Superior temporal gyrus (tissue), 1 donor: ENCODE measurements at regions not wholly inside any gene's neighbourhood (a gene's known extent, or its start where the extent isn't known, plus 50 kb on each side); places are given as distances from the start of the nearest gene placed in this dataset.
"Not testable (repeated sequence)": the region's sequence is repeated elsewhere in the genome, so short reads cannot be mapped to it uniquely, and the experiment has no call there.

ENCODE experiments used
- DNase-seq: peaks from one replicate; pipeline ENCODE4 v3.0.0-alpha.2; 2016; ENCODE audit errors: extremely low spot score

- DNase-seq, result no peak
Measured at GRCh38 chr3:139238281-139239030, 105.4 kb upstream of the MRPS22 start.

- no peak for DNase-seq
Measured at GRCh38 chr3:139239550-139239949, 104.3 kb upstream of the MRPS22 start.

- DNase-seq, result no peak
Measured at GRCh38 chr3:139241783-139242182, 102.0 kb upstream of the MRPS22 start.

GRCh38 chr3:139243710-139244109 lies 100.1 kb upstream of the MRPS22 start:
- no peak for DNase-seq

GRCh38 chr3:139248593-139249255 lies 95.1 kb upstream of the MRPS22 start:
- no peak for DNase-seq

- no peak for DNase-seq
Measured at GRCh38 chr3:139251529-139251928, 92.3 kb upstream of the MRPS22 start.

- DNase-seq, result no peak
Measured at GRCh38 chr3:139252719-139253118, 91.1 kb upstream of the MRPS22 start.

- no peak for DNase-seq
Measured at GRCh38 chr3:139258276-139258675, 85.5 kb upstream of the MRPS22 start.

- DNase-seq, result no peak
Measured at GRCh38 chr3:139259398-139259797, 84.4 kb upstream of the MRPS22 start.

- DNase-seq, result no peak
Measured at GRCh38 chr3:139260041-139260486, 83.8 kb upstream of the MRPS22 start.

- no peak for DNase-seq
Measured at GRCh38 chr3:139260793-139261736, 82.8 kb upstream of the MRPS22 start.

GRCh38 chr3:139261754-139262586 lies 81.8 kb upstream of the MRPS22 start:
- no peak for DNase-seq

GRCh38 chr3:139263798-139264197 lies 80.0 kb upstream of the MRPS22 start:
- no peak for DNase-seq

GRCh38 chr3:139264375-139264774 lies 79.4 kb upstream of the MRPS22 start:
- no peak for DNase-seq

- DNase-seq, result no peak
Measured at GRCh38 chr3:139265131-139266016, 78.4 kb upstream of the MRPS22 start.

GRCh38 chr3:139267300-139268246 lies 76.2 kb upstream of the MRPS22 start:
- no peak for DNase-seq

GRCh38 chr3:139269984-139270383 lies 73.8 kb upstream of the MRPS22 start:
- no peak for DNase-seq

GRCh38 chr3:139270652-139271051 lies 73.2 kb upstream of the MRPS22 start:
- DNase-seq, result not testable (repeated sequence)

- DNase-seq, result no peak
Measured at GRCh38 chr3:139280027-139280671, 63.7 kb upstream of the MRPS22 start.
